ENCODE measurements at regions not wholly inside any gene's neighbourhood (a gene's known extent, or its start where the extent isn't known, plus 50 kb on each side); places are given as distances from the start of the nearest gene placed in this dataset.
A peak's percentile ranks its signal among the peaks of the same experiment; 100 is the strongest.

GRCh38 chr13:26929971-26930730, 169.6 kb upstream of the GPR12 start:
- DNase-seq: peak; percentile 90

GRCh38 chr13:26927511-26927910, 166.9 kb upstream of the GPR12 start:
- DNase-seq: no peak

GRCh38 chr13:26926371-26926770, 165.8 kb upstream of the GPR12 start:
- DNase-seq: no peak

GRCh38 chr13:26923824-26924605, 163.4 kb upstream of the GPR12 start:
- DNase-seq: no peak

GRCh38 chr13:26921918-26922317, 161.3 kb upstream of the GPR12 start:
- no peak for DNase-seq

GRCh38 chr13:26920614-26921355, 160.2 kb upstream of the GPR12 start:
- DNase-seq: no peak

- DNase-seq: no peak
These were observed 159.1 kb upstream of the GPR12 start for GRCh38 chr13:26919732-26920131.

GRCh38 chr13:26919311-26919710, 158.7 kb upstream of the GPR12 start:
- DNase-seq: no peak

- DNase-seq: no peak
These were observed 154.0 kb upstream of the GPR12 start for GRCh38 chr13:26914624-26915023.

GRCh38 chr13:26914148-26914547, 153.6 kb upstream of the GPR12 start:
- DNase-seq: no peak

GRCh38 chr13:26910754-26911465, 150.3 kb upstream of the GPR12 start:
- DNase-seq: no peak

GRCh38 chr13:26909477-26909876, 148.9 kb upstream of the GPR12 start:
- no peak for DNase-seq

GRCh38 chr13:26908126-26908525, 147.5 kb upstream of the GPR12 start:
- no peak for DNase-seq

- no peak for DNase-seq
These were observed 138.6 kb upstream of the GPR12 start for GRCh38 chr13:26899202-26899601.

- DNase-seq: no peak
These were observed 137.3 kb upstream of the GPR12 start for GRCh38 chr13:26897706-26898550.

GRCh38 chr13:26896986-26897668, 136.5 kb upstream of the GPR12 start:
- DNase-seq: no peak

- no peak for DNase-seq
These were observed 135.4 kb upstream of the GPR12 start for GRCh38 chr13:26895808-26896466.

- DNase-seq: no peak
These were observed 134.7 kb upstream of the GPR12 start for GRCh38 chr13:26895081-26895807.

- no peak for DNase-seq
These were observed 128.0 kb upstream of the GPR12 start for GRCh38 chr13:26888632-26889031.

GRCh38 chr13:26887594-26887993, 127.0 kb upstream of the GPR12 start:
- no peak for DNase-seq

Data from retina (tissue), 1 donor.